Suprapubic skin (tissue), 4 donors: ENCODE measurements at regions not wholly inside any gene's neighbourhood (a gene's known extent, or its start where the extent isn't known, plus 50 kb on each side); places are given as distances from the start of the nearest gene placed in this dataset.

Experiments used
- CTCF ChIP-seq, 2 donors: fragments of 200-600 bp in 1 of 2; fragments of 450-650 bp in 1 of 2; sonication (generic) in 1 of 2; IDR thresholded peaks; one replicate each; pipeline ENCODE4 v1.5.1; 2016 to 2019; ENCODE audit warnings: antibody characterized with exemption in 2 of 2, mild to moderate bottlenecking in 1 of 2, moderate library complexity in 1 of 2
- EP300 ChIP-seq: sonication (generic); formaldehyde crosslinking; IDR thresholded peaks from one replicate; pipeline ENCODE4 v1.6.1; 2017; ENCODE audit warnings: antibody characterized with exemption
- POLR2A ChIP-seq, 2 donors: fragments of 450-650 bp; IDR thresholded peaks; one replicate each; pipeline ENCODE4 v1.6.1; 2017; ENCODE audit warnings: antibody characterized with exemption in 2 of 2, mild to moderate bottlenecking in 2 of 2, moderate library complexity in 2 of 2
- POLR2AphosphoS5 ChIP-seq, 3 donors: sonication (generic); formaldehyde crosslinking; IDR thresholded peaks; one replicate each; pipeline ENCODE4 v1.6.1; 2017; ENCODE audit warnings: antibody characterized with exemption in 3 of 3

- TF ChIP-seq POLR2A (IDR thresholded peaks at IDR 0.05) = no peak
- no peak for TF ChIP-seq CTCF (IDR thresholded peaks at IDR 0.05)
- TF ChIP-seq POLR2AphosphoS5 (IDR thresholded peaks at IDR 0.05) = no peak
- no peak for TF ChIP-seq EP300
Measured at GRCh38 chr12:58211211-58211610, 269.8 kb downstream of the ATP23 start.
